ENCODE measurements at regions not wholly inside any gene's neighbourhood (a gene's known extent, or its start where the extent isn't known, plus 50 kb on each side); places are given as distances from the start of the nearest gene placed in this dataset.
A peak's percentile ranks its signal among the peaks of the same experiment; 100 is the strongest.

GRCh38 chr9:108743901-108744371 is 111.8 kb downstream of the ACTL7B start (continued):
- TF ChIP-seq SPEN (CRISPR knock-in tag; IDR thresholded peaks at IDR 0.05; ENCODE audit: low read depth) (0 out of 2 replicates have a peak, but pooled peaks have one; percentile 24), ZNF574 (CRISPR knock-in tag; IDR thresholded peaks at IDR 0.05) (0 out of 2 replicates have a peak, but pooled peaks have one; percentile 24), MBD4 (IDR thresholded peaks at IDR 0.05; ENCODE audit: borderline replicate concordance, low read length) (no peak), CCDC6 (CRISPR knock-in tag; IDR thresholded peaks at IDR 0.05) (no peak), ELF4 (CRISPR knock-in tag; IDR thresholded peaks at IDR 0.05; ENCODE audit: borderline replicate concordance) (no peak), BRF2 (CRISPR knock-in tag; IDR thresholded peaks at IDR 0.05) (no peak), ATRX (CRISPR knock-in tag; IDR thresholded peaks at IDR 0.05; ENCODE audit: borderline replicate concordance) (no peak), REPIN1 (CRISPR knock-in tag; IDR thresholded peaks at IDR 0.05; ENCODE audit: borderline replicate concordance, low read depth) (no peak), KMT2B (CRISPR knock-in tag; IDR thresholded peaks at IDR 0.05) (no peak), ZNF367 (CRISPR knock-in tag; IDR thresholded peaks at IDR 0.05; ENCODE audit: borderline replicate concordance) (no peak), NCOA5 (CRISPR knock-in tag; IDR thresholded peaks at IDR 0.05) (no peak), ZNF597 (CRISPR knock-in tag; IDR thresholded peaks at IDR 0.05) (no peak), ASH2L (IDR thresholded peaks at IDR 0.05; ENCODE audit: insufficient read length, low read depth, low read length) (peak; percentile 21), ZNF431 (CRISPR knock-in tag; IDR thresholded peaks at IDR 0.05; ENCODE audit: borderline replicate concordance, low read depth) (no peak), BCLAF1 (IDR thresholded peaks at IDR 0.05) (no peak), U2AF1 (optimal IDR thresholded peaks at IDR 0.05; ENCODE audit: low read depth, low read length) (no peak), MAF1 (CRISPR knock-in tag; IDR thresholded peaks at IDR 0.05; ENCODE audit: borderline replicate concordance) (no peak), RCOR2 (CRISPR knock-in tag; IDR thresholded peaks at IDR 0.05) (no peak), EP300 (IDR thresholded peaks at IDR 0.05; ENCODE audit: low read depth in 2 of 2, low read length in 2 of 2) (no peak), EP300 (CRISPR knock-in tag; IDR thresholded peaks at IDR 0.05; ENCODE audit: borderline replicate concordance) (no peak), ZNF296 (CRISPR knock-in tag; conservative IDR thresholded peaks at IDR 0.05) (no peak), ZNF782 (CRISPR knock-in tag; IDR thresholded peaks at IDR 0.05; ENCODE audit: borderline replicate concordance) (no peak)

All from HepG2 (cell line).